HG03432 (cell line): ENCODE measurements at regions not wholly inside any gene's neighbourhood (a gene's known extent, or its start where the extent isn't known, plus 50 kb on each side); places are given as distances from the start of the nearest gene placed in this dataset.

Experiments
- ATAC-seq: cut with Tn5 transposase; IDR thresholded peaks from one replicate; pipeline ENCODE4 v1.9.1; 2021; ENCODE audit warnings: mild to moderate bottlenecking, moderate library complexity; ENCODE audit not compliant: unreplicated experiment

- ATAC-seq = no peak
Observed at GRCh38 chr16:51924744-51925143, 622.2 kb downstream of the TOX3 start.

- ATAC-seq = no peak
Observed at GRCh38 chr16:51922476-51922875, 624.5 kb downstream of the TOX3 start.

GRCh38 chr16:51919736-51920135 is 627.2 kb downstream of the TOX3 start:
- no peak for ATAC-seq

GRCh38 chr16:51916814-51917213 is 630.1 kb downstream of the TOX3 start:
- no peak for ATAC-seq

- no peak for ATAC-seq
Observed at GRCh38 chr16:51916231-51916630, 630.7 kb downstream of the TOX3 start.

GRCh38 chr16:51907680-51908079 is 639.3 kb downstream of the TOX3 start:
- no peak for ATAC-seq

GRCh38 chr16:51900221-51900780 is 646.6 kb downstream of the TOX3 start:
- no peak for ATAC-seq

- no peak for ATAC-seq
Observed at GRCh38 chr16:51898872-51899271, 648.1 kb downstream of the TOX3 start.

- ATAC-seq = no peak
Observed at GRCh38 chr16:51896013-51896412, 650.9 kb downstream of the TOX3 start.

GRCh38 chr16:51892293-51893007 is 654.5 kb downstream of the TOX3 start:
- no peak for ATAC-seq

- no peak for ATAC-seq
Observed at GRCh38 chr16:51888534-51888933, 658.4 kb downstream of the TOX3 start.

GRCh38 chr16:51888016-51888415 is 658.9 kb downstream of the TOX3 start:
- no peak for ATAC-seq

GRCh38 chr16:51886456-51886855 is 660.5 kb downstream of the TOX3 start:
- no peak for ATAC-seq

GRCh38 chr16:51884773-51885172 is 662.2 kb downstream of the TOX3 start:
- no peak for ATAC-seq

GRCh38 chr16:51881731-51882130 is 665.2 kb downstream of the TOX3 start:
- ATAC-seq = no peak

GRCh38 chr16:51880776-51881175 is 666.2 kb downstream of the TOX3 start:
- no peak for ATAC-seq

GRCh38 chr16:51877686-51878085 is 669.3 kb downstream of the TOX3 start:
- no peak for ATAC-seq

- no peak for ATAC-seq
Observed at GRCh38 chr16:51876934-51877333, 670.0 kb downstream of the TOX3 start.

- ATAC-seq = no peak
Observed at GRCh38 chr16:51876601-51876875, 670.4 kb downstream of the TOX3 start.

GRCh38 chr16:51875834-51876600 is 670.9 kb downstream of the TOX3 start:
- no peak for ATAC-seq

GRCh38 chr16:51872524-51872923 is 674.4 kb downstream of the TOX3 start:
- no peak for ATAC-seq

- ATAC-seq = no peak
Observed at GRCh38 chr16:51870296-51870854, 676.6 kb downstream of the TOX3 start.
